RKO (cell line): ENCODE measurements at regions not wholly inside any gene's neighbourhood (a gene's known extent, or its start where the extent isn't known, plus 50 kb on each side); places are given as distances from the start of the nearest gene placed in this dataset.
"Not testable (repeated sequence)": the region's sequence is repeated elsewhere in the genome, so short reads cannot be mapped to it uniquely, and the experiment has no call there.

Source experiments
- DNase-seq: peaks from one replicate; pipeline ENCODE4 v3.0.0-alpha.2; 2016; ENCODE audit warnings: low spot score

DNA sequence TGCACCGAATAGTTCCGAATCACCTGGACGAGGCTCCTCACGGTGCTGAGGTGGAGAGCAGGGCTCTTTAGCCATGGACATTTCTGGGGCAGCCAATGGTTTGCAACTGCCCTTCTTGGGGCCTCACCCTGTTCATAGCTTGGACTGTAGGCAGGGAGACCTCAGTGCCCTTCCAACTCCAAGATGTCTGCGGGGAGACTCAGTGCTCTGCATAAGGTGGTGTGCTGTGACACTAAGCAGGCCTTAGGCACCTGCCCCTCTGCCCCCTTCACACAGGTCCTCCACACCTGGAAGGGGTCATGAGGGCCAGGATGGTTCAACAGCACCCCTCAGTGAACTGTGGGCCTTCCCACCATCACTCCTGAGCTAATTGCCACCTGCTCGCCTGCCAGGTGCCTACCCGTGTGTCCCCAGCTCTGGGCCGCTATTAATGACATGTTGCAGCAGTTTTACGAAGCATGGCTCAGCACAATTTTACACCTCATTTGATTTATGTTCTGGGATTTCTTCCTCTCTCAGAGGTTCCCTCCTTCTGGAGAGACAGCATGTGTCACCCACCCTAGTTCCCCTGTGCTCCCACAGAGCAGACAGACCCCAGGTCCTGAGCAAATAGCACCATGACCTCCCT, 101.2 kb upstream of the SMAD3 start:
- no peak for DNase-seq

DNA sequence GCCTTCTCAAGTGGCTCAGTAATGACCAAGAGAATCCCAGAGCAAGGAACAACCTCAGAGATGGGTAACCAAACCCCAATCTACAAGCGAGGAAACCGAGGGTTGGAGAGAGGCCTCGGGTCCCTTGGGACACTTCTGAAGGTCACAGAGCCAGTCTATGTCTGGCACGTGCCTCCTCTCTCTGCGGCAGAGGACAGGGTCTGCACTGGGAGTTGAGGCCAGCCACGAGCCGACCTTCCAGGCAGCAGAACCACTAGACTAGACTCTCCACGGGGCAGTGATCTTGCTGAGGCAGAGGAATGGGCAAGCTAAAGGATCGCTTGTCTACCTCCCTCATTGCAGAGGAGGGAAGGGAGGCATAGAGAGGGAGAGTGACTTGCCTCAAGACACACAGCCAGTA, 100.6 kb upstream of the SMAD3 start:
- DNase-seq, result no peak

DNA sequence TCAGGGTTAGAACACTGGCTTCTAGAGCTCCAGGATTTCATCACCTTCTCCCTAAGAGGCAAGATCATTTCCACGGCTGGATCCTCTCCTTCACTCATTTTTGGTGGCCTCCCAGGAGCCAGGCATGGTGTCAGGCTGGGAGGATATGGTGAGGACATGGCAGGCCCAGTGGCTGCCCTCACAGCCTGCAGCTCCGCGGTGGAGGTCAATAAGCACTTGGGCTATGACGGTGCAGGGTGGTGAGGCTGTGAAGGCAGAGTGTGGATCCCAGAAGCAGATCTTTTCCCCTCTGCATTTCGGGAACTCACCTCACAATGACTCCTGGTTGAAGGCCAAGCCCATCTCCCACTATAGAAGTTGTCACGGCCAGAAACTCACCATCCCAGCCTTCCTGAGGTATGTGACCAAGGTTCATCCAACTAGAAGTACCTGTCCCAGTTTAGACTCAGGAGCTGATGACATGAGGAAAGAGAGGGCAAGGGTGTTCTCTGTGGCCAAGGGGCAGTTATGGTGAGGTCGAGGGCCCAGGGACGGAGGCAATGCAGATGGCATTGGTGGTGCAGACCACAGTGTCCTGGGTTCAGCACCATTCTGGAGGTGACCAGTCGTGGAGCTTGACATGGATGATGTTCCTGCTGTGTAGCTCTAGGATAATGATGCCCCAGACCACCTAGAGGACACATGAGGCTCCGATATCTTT, 100.1 kb upstream of the SMAD3 start:
- no peak for DNase-seq

DNA sequence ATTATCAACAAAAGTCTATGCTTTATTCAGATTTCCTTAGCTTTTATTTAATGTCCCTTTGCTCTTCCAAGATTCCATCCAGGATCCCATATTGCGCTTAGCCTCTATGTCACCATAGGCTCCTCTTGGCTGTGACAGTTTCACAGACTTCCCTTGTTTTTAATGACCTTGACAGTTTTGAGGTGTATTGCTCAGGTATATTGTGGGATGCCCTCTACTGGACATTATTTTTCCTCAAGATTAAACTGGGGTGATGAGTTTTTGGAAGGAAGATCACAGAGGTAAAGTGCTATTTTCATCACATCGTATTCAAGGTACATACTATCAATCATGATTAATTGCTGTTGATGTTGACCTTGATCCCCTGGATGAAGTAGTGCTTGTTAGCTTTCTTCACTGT, 99.1 kb upstream of the SMAD3 start:
- no peak for DNase-seq

DNA sequence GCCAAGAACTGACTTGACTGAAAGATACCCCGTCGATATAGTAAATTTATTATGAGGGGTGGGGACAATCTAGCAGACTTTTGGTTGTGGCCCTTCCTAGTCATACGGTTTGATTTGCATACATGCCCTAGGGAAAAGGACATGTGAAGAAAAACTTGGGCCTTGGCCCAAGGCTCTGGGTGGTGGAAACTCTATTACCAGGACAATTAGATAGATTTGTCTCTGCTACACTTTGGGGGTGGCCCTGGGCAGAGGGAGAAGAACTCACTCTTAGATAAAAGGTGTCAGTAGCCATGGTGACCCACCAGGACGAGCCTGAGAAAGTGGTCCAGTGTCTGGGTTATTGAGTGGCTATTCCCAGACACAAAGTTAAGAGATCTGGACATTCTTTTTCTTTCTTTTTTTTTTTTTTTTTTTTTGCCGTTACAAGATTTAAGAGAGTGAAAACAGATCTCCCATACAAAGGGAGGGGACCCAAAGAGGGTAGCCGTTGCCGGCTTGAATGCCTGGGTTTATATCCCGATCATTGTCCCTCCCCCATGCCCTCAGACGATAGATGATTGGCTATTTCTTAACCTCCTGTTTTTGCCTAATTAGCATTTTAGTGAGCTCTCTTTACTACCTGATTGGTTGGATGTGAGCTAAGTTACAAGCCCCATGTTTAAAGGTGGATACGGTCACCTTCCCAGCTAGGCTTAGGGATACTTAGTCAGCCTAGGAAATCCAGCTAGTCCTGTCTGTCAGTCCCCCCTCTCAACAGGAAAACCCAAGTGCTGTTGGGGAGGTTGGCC, 96.4 kb upstream of the SMAD3 start:
- DNase-seq, result no peak

DNA sequence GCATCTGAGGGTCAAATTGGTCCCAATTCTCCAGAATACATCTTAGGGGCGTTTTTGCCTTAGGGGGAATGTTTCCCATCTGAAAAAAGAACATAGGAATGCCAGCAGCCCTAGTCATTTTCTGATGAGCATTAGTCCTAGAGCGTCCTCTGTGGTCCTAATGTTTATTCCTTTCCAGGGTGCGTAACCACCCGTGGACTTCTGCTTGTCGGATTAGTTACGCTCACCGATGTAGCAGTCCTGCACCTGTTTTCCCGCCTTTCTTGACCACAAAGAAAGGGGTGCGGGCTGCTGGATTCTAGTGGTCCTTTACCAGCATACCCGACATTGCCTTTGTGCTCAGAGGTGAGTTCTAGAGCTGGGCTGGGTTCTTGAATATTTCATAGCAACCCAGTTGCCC, 91.3 kb upstream of the SMAD3 start:
- DNase-seq, result not testable (repeated sequence)

DNA sequence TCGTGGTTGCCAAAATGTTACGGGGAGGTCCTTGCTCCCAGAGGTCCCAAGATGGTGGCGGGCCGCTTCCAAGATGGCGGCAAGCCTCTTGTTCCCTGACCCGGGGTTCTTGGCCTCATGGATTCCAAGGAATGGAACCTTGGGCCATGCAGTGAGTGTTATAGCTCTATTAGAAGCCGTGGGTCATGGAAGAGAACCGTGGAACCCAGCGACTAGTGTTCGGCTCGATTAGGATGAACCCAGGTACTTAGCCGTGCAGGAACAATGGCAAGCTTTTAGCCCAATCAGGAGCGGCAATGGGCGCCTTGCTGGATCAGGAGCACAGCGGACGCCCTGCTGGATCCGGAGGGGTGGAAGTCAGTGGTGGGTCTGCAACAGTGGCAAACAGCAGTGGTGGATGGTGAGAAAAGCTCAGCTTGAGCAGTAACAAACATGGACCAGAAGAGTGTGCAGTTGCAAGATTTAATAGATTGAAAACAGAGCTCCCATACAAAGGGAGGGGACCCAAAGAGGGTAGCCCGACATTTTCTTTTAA, 89.2 kb upstream of the SMAD3 start:
- not testable (repeated sequence) for DNase-seq

DNA sequence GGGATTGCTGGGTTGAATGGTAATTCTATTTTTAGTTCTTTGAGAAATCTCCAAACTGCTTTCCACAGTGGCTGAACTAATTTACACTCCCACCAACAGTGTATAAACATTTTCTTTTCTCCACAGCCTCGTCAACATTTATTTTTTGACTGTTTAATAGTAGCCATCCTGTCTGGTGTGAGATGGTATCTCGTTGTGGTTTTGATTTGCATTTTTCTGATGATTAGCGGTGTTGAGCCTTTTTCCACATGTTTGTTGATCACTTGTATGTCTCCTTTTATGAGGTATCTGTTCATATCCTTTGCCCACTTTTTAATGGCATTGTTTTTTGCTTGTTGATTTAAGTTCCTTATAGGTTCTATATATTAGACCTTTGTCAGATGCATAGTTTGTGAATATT, 85.1 kb upstream of the SMAD3 start:
- not testable (repeated sequence) for DNase-seq

DNA sequence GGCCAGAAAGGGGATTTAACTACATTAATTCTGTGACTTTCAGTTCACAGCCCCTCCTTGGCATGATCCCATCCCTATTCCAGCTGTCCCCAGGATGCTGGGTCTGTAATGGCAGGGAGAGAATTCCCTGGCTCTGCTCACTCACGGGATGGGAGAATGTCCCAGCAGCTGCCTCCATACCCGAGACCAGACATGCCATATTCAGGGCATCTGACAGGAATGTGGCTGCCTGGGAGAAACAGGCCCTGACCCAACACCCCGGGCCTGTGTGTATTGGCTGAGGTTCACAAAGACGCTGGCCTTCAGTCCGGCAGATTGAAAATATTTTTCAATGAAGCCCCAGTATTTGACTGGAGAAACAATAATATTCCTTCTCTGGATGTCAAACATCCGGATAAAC, 83.6 kb upstream of the SMAD3 start:
- no peak for DNase-seq

DNA sequence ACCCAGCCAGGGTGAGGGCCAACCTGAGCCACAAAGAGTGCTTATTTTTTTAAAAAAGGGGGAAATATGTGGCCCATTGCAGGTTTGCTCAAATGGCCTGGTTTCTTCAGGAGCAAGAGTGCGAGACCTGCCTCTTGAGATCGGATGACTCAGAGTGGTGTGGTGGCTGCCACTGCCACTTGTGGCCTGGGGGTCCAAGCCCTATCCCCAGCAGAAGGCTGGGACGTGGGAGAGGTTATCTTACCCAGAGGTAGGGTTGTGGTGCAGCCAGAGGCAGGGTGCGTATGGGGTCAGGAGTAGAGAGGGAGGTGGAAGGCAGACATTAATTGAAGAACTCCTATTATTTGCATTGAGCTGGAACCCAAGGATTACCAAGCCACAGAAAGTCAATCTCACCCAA, 83.2 kb upstream of the SMAD3 start:
- no peak for DNase-seq

DNA sequence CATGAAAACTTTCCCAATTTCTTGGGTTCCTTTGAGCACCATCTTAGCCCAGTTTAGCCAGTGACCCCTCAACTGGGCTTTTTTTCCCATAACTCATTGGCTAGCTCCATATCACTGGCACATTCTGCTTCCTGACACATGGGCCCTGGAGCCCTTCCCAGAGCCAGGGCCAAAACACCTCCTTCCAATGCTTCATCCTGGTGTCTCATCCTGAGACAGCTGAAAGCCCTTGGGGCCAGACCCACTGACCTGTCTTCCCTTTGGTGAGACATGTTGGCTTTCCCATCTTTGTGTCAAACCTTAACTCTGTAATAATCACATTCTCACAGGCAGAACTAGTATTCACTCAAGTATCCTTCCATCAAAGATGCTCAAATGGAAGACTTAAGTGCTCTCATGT, 82.6 kb upstream of the SMAD3 start:
- DNase-seq, result no peak

DNA sequence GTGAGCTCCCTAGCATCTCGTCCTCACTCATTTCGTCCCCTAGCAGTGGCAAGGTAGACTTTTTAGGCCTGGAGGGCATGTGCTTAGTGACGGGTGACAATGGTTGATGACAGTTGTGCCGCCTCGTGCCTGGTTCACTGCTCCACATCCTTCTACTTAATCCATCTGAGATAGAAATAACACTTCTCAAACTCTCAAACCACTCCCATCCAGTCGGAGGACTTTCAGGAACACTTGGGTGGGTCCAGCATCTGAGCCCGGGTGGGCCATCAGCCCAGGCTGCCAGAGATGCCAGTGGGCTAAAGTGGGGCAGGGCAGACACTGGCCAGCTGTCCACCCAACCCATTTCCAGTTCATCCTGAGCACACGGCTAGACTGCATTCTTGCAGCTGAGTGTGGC, 79.7 kb upstream of the SMAD3 start:
- DNase-seq, result no peak

DNA sequence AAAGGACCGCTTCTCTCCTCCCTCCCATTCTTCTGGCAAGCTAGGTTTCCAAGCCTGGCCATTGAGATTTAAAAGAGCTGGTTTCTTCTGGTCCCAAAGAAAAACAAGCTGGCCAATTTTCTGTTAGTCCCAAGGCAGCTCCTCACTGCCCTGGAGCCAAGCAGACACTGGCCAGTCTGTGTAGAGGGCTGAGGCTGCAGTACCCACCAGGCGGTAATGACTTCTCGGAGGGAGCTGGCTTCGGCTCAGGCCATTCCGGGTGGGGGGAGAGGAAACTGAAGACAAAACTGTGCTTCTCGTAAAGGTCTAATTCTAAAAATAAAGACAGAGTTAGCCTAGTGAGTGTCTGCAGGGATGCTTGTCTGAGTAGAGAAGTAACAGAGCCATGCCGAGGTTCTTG, 78.5 kb upstream of the SMAD3 start:
- no peak for DNase-seq

DNA sequence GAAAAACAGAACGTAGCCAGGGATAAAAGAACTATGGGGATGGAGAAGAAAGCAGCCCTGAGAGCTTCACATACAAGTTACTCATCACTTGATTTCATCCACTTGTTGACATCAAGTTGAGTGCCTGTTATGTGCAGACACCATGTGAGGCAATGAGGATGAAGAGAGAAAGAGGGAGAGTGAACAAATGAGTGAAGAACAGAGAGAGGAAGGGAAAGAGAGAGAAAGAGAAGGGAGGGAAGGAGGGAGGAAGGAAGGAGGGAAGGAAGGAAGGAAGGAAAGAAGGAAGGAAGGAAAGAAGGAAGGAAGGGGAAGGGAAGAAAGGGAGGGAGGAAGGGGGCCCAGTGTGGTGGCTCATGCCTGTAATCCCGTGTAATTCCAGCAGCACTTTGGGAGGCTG, 72.3 kb upstream of the SMAD3 start:
- no peak for DNase-seq

DNA sequence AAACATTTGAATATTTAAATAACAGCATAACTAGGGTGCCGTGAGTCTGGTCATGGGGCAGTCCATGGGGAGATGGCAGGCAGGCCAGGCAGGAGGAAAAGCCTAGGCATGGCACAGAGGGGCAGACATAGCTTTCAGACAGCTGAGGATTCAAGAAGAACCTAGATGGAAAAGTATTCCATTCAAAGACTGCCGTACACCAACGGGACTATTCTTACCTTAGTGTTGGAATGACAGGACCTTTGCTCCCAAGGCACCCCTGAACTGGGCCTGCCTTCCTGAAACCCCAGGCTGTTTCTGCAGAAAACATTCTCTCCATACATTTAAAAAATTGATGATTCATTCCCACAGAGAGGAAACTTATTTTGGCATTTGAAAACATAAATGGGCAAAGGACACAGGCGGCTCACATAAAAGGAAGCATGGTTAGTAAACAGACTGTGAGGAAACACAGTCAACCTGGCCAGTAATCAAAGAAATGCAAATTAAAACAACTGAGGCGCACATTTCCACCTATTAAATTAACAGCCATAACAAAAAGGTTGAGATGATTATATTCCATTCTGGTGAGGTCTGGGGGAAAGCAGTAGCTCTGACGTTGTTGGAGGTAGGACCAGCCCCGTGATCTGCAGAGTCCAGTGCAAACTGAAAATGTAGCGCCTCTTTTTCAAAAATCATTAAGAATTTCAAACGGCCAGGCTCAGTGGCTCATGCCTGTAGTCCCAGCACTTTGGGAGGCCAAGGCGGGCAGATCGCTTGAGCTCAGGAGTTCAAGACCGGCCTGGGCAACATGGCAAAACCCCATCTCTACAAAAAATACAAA, 71.3 kb upstream of the SMAD3 start:
- no peak for DNase-seq

DNA sequence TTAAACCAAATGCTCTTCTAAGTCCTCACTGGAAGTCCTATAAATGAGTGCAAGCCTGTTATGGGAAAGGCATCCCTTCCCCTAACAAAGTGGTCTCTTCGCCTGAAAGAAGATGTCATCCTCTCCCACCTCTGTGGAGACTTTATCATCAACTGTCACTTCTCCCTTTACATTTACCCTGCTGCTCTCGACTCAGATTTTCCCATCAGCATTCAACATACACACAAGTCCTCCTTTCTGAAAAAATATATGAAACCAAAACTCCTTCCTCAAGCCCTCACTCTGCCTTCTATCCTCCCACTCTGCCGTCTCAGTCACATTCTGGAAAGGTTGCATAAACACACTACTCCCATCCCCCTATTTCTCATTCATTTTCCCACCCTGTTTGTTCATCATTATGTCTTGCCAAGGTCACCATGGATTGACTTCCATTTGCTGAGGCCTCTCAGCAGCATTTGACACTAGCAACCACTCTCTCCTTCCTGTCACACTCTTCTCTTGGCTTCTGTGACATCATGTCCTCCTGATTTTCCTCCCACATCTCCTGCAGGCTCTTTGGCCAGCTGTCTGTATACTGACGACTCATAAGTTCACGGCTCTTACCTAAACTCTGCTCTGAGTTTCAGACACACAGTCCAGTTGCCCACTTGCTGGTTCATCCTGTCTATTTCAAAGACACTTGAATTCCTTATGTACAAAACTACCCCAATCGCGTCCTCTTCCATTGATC, 70.3 kb upstream of the SMAD3 start:
- no peak for DNase-seq

DNA sequence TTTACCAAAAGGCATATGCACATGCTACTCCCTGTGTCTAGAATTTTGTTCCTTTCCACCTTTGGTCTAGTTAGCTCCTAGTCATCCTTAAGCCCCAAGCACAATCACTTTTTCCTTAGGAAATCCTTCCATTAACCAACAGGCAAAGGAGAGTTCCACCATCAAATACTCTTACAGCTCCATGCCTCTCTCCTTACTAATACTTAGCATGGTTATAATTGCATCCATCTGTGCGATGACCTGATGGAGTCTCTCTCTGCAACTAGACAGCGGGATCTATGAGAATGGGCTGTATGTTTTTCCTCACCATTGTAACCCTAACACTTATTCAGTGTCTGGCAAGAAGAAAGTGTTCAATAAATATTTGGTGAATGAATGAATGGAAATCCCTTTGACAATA, 69.3 kb upstream of the SMAD3 start:
- no peak for DNase-seq

DNA sequence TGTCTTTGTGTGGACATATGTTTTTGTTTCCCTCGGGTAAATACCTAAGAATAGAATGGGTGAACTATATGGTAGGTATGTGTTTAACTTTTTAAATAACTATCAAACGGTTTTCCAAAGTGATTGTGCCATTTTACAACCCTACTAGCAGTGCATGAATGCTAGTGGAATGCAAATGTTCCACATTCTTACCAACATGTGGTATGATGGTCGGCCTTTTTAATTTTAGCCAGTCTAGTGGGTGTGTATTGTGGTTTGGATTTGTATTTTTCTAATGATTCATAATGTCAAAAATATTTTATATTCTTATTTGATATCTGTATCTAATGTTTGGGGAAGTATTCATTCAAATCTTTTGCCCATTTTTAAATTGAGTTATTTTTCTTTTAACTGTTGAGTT, 68.2 kb upstream of the SMAD3 start:
- no peak for DNase-seq

DNA sequence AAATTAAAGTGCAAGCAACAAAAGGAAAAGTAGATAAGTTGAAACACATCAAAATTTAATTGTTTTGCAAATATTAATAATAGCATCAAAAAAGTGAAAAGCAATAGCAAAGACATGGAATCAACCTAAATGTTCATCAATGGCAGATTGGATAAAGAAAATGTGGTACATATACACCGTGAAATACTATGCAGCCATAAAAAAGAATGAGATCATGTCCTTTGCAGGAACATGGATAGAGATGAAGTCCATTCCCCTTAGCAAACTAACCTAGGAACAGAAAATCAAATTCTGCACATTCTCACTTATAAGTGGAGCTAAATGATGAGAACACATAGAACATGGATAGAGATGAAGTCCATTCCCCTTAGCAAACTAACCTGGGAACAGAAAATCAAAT, 67.2 kb upstream of the SMAD3 start:
- not testable (repeated sequence) for DNase-seq

DNA sequence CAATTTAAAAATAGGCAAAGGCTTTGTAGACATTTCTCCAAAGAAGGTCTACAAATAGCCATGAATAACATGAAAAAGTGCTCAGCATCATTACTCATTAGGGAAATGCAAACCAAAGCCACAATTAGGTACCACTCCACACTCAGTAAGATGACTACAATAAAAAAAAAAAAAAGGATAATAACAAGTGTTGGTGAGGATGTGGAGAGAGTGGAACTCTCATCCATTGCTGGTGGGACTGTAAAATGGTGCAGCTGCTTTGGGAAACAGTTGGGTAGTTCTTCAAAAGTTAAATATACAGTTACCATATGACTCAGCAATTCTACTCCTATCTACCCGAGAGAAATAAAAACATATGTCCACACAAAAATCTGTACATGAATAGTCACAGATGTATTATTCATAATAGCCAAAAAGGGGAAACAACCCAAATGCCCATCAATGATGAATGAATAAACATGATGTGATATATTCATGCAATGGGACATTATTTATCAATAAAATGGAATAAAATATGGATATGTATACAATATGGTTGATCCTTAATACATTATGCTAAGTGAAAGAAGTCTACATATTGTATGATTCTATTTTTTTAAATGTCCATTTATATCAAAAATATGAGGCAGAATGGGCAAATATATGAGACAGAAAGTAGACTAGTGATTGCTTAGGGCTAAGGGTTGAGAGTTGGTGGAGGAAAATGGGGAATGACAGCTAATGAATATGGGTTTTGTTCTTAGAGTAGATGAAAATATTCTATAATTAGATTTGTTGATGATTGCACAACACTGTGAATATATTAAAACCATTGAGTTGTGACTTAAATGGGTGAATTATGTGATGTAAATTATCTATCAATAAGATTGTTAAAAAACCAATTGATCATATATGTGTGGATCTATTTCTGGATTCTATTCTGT, 66.1 kb upstream of the SMAD3 start:
- no peak for DNase-seq
